ENCODE measurements at regions not wholly inside any gene's neighbourhood (a gene's known extent, or its start where the extent isn't known, plus 50 kb on each side); places are given as distances from the start of the nearest gene placed in this dataset.

DNA sequence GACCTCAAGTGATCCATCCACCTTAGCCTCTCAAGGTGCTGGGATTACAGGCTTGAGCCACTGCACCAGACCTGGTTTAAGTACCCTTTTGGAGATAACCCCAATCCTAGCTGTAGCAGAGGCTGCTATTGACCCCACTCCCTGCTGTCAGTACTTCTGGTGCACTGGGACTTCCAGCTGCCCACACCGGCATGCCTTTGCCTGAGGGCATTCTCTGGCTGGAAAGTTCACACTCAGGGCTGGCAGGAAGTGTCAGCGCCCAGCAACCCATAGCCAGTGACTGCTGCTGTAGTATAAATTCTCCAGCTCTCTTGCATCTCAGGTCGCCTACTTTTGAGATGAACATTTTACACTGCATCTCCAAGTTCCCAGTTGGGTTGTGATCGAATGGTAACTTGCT, 75.3 kb downstream of the UTRN start:
- Histone ChIP-seq H3K27ac (ENCODE audit: low read length) (peak overlapping the region; percentile 58), H3K4me1 (ENCODE audit: control insufficient read depth, insufficient read depth, low read length) (peaks cover 46% of the 10 kb centered on the region), H3K27me3 (ENCODE audit: control insufficient read depth, insufficient read depth, low read length) (no peaks in the 10 kb centered on the region), H3K9me3 (ENCODE audit: control insufficient read depth, insufficient read depth, low read depth, low read length) (no peaks in the 10 kb centered on the region), H3K4me3 (ENCODE audit: low read depth in 2 of 2, low read length in 2 of 2) (no peak overlapping the region), H3K36me3 (ENCODE audit: control insufficient read depth, insufficient read depth, low read length) (no peaks in the 10 kb centered on the region)
- ATAC-seq (peak; percentile 89), DNase-seq (ENCODE audit: low read depth, low spot score) (no peak)
- CTCF ChIA-PET = no interaction called here
- POLR2A ChIA-PET = no interaction called here
- in situ Hi-C loops (cut with HindIII; ENCODE audit: low pct_unique_long_range_greater_than_20kb, low sequenced_read_pairs) (no loop called here), intact Hi-C loops (cut with micrococcal nuclease; ENCODE audit: unreplicated experiment) (no loop called here)
- TF ChIP-seq TCF7L2 (IDR thresholded peaks at IDR 0.05; ENCODE audit: low read depth, low read length) (no peak), POLR2AphosphoS5 (IDR thresholded peaks at IDR 0.05; ENCODE audit: low read depth, low read length) (no peak), SIN3A (IDR thresholded peaks at IDR 0.05; ENCODE audit: borderline replicate concordance, insufficient read depth, low read depth, low read length) (no peak)
- TF ChIP-seq, protein P1, sequence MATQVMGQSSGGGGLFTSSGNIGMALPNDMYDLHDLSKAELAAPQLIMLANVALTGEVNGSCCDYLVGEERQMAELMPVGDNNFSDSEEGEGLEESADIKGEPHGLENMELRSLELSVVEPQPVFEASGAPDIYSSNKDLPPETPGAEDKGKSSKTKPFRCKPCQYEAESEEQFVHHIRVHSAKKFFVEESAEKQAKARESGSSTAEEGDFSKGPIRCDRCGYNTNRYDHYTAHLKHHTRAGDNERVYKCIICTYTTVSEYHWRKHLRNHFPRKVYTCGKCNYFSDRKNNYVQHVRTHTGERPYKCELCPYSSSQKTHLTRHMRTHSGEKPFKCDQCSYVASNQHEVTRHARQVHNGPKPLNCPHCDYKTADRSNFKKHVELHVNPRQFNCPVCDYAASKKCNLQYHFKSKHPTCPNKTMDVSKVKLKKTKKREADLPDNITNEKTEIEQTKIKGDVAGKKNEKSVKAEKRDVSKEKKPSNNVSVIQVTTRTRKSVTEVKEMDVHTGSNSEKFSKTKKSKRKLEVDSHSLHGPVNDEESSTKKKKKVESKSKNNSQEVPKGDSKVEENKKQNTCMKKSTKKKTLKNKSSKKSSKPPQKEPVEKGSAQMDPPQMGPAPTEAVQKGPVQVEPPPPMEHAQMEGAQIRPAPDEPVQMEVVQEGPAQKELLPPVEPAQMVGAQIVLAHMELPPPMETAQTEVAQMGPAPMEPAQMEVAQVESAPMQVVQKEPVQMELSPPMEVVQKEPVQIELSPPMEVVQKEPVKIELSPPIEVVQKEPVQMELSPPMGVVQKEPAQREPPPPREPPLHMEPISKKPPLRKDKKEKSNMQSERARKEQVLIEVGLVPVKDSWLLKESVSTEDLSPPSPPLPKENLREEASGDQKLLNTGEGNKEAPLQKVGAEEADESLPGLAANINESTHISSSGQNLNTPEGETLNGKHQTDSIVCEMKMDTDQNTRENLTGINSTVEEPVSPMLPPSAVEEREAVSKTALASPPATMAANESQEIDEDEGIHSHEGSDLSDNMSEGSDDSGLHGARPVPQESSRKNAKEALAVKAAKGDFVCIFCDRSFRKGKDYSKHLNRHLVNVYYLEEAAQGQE (IDR thresholded peaks at IDR 0.05; ENCODE audit: insufficient read depth in 1 of 2, low read depth in 2 of 2, low read length in 1 of 2) = no peak
- TF ChIP-seq, protein P2, sequence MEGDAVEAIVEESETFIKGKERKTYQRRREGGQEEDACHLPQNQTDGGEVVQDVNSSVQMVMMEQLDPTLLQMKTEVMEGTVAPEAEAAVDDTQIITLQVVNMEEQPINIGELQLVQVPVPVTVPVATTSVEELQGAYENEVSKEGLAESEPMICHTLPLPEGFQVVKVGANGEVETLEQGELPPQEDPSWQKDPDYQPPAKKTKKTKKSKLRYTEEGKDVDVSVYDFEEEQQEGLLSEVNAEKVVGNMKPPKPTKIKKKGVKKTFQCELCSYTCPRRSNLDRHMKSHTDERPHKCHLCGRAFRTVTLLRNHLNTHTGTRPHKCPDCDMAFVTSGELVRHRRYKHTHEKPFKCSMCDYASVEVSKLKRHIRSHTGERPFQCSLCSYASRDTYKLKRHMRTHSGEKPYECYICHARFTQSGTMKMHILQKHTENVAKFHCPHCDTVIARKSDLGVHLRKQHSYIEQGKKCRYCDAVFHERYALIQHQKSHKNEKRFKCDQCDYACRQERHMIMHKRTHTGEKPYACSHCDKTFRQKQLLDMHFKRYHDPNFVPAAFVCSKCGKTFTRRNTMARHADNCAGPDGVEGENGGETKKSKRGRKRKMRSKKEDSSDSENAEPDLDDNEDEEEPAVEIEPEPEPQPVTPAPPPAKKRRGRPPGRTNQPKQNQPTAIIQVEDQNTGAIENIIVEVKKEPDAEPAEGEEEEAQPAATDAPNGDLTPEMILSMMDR (IDR thresholded peaks at IDR 0.05) = no peak
- no TSS peak for BruUV-seq (replicated peaks)

DNA sequence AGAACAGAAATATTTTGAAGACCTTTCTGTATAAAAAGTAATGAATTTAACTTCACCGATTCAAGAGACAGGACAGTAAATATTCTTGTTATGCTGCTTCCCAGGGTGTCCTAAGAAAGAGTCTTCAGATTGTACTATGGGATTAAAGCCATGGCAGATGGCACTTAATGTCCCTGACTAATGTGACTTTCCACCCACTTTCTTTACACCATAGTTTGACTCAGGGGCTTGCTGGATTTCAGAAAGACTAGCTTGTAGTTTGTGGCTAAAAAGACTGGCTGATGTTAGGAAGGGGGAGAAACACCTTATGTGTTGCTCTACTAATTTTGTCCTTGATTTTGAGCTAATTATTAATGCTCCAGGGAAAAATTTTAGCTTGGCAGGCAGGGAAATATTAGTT, 75.9 kb downstream of the UTRN start:
- Histone ChIP-seq H3K9me3 (ENCODE audit: control insufficient read depth, insufficient read depth, low read depth, low read length) (no peaks in the 10 kb centered on the region), H3K27ac (ENCODE audit: low read length) (peak overlapping the region; percentile 58), H3K27me3 (ENCODE audit: control insufficient read depth, insufficient read depth, low read length) (no peaks in the 10 kb centered on the region), H3K4me3 (ENCODE audit: low read depth in 2 of 2, low read length in 2 of 2) (no peak overlapping the region), H3K4me1 (ENCODE audit: control insufficient read depth, insufficient read depth, low read length) (peaks cover 46% of the 10 kb centered on the region), H3K36me3 (ENCODE audit: control insufficient read depth, insufficient read depth, low read length) (no peaks in the 10 kb centered on the region)
- in situ Hi-C loops (cut with HindIII; ENCODE audit: low pct_unique_long_range_greater_than_20kb, low sequenced_read_pairs) = no loop called here
- intact Hi-C loops (cut with micrococcal nuclease; ENCODE audit: unreplicated experiment) = no loop called here
- no TSS peak for BruUV-seq (replicated peaks)
- TF ChIP-seq, protein P2 (IDR thresholded peaks at IDR 0.05) = no peak
- TF ChIP-seq, protein P1 (IDR thresholded peaks at IDR 0.05; ENCODE audit: insufficient read depth in 1 of 2, low read depth in 2 of 2, low read length in 1 of 2) = no peak
- TF ChIP-seq SIN3A (IDR thresholded peaks at IDR 0.05; ENCODE audit: borderline replicate concordance, insufficient read depth, low read depth, low read length) (no peak), TCF7L2 (IDR thresholded peaks at IDR 0.05; ENCODE audit: low read depth, low read length) (no peak), POLR2AphosphoS5 (IDR thresholded peaks at IDR 0.05; ENCODE audit: low read depth, low read length) (no peak)
- POLR2A ChIA-PET = no interaction called here
- DNase-seq (ENCODE audit: low read depth, low spot score) (no peak), ATAC-seq (no peak)
- CTCF ChIA-PET = no interaction called here
